Stimulated activated CD4-positive, alpha-beta T cell treated with anti-CD3 and anti-CD28 coated beads, Interleukin-12 subunit alpha, Interleukin-12 subunit beta, amount 100 ng/mL, for 48 hours (primary cell): ENCODE measurements at regions not wholly inside any gene's neighbourhood (a gene's known extent, or its start where the extent isn't known, plus 50 kb on each side); places are given as distances from the start of the nearest gene placed in this dataset.
A peak's percentile ranks its signal among the peaks of the same experiment; 100 is the strongest.

Experiments
- DNase-seq, 3 donors: peaks; one replicate each; pipeline ENCODE4 v3.0.0-alpha.2; 2020; ENCODE audit warnings: low read depth in 2 of 3, low spot score in 1 of 3

- no peak for DNase-seq
Measured at GRCh38 chr2:163370169-163370886, 365.5 kb downstream of the FIGN start.

GRCh38 chr2:163369111-163369510 is 366.7 kb downstream of the FIGN start:
- no peak for DNase-seq

- no peak for DNase-seq
Measured at GRCh38 chr2:163368655-163369054, 367.2 kb downstream of the FIGN start.

GRCh38 chr2:163367825-163368582 is 367.8 kb downstream of the FIGN start:
- DNase-seq, result no peak

- DNase-seq, result no peak
Measured at GRCh38 chr2:163364736-163365135, 371.1 kb downstream of the FIGN start.

- no peak for DNase-seq
Measured at GRCh38 chr2:163353551-163353950, 382.3 kb downstream of the FIGN start.

- DNase-seq, result no peak
Measured at GRCh38 chr2:163351966-163352365, 383.8 kb downstream of the FIGN start.

GRCh38 chr2:163351143-163351542 is 384.7 kb downstream of the FIGN start:
- DNase-seq, result no peak

GRCh38 chr2:163348857-163349380 is 386.9 kb downstream of the FIGN start:
- DNase-seq, result no peak

- no peak for DNase-seq
Measured at GRCh38 chr2:163347982-163348856, 387.6 kb downstream of the FIGN start.

GRCh38 chr2:163345795-163346573 is 389.8 kb downstream of the FIGN start:
- peak in 1 of 3 donors; percentile 13 for DNase-seq

- no peak for DNase-seq
Measured at GRCh38 chr2:163343316-163343715, 392.5 kb downstream of the FIGN start.

- DNase-seq, result no peak
Measured at GRCh38 chr2:163341426-163341825, 394.4 kb downstream of the FIGN start.

GRCh38 chr2:163338270-163338669 is 397.5 kb downstream of the FIGN start:
- no peak for DNase-seq

- no peak for DNase-seq
Measured at GRCh38 chr2:163324677-163325076, 411.1 kb downstream of the FIGN start.

GRCh38 chr2:163319006-163319405 is 416.8 kb downstream of the FIGN start:
- no peak for DNase-seq

- no peak for DNase-seq
Measured at GRCh38 chr2:163314712-163315111, 421.1 kb downstream of the FIGN start.

GRCh38 chr2:163312713-163313112 is 423.1 kb downstream of the FIGN start:
- no peak for DNase-seq

GRCh38 chr2:163306647-163307046 is 429.2 kb downstream of the FIGN start:
- no peak for DNase-seq

GRCh38 chr2:163302141-163302540 is 433.7 kb downstream of the FIGN start:
- no peak for DNase-seq

- no peak for DNase-seq
Measured at GRCh38 chr2:163291790-163292189, 444.0 kb downstream of the FIGN start.
